SK-N-MC (cell line): ENCODE measurements at regions not wholly inside any gene's neighbourhood (a gene's known extent, or its start where the extent isn't known, plus 50 kb on each side); places are given as distances from the start of the nearest gene placed in this dataset.

ENCODE experiments used
- DNase-seq: peaks from one replicate; pipeline ENCODE4 v3.0.0-alpha.2; 2011; ENCODE audit warnings: low read depth, low spot score
- H3K27ac ChIP-seq: fragments of 200-600 bp; sonication (generic); 2 replicates; pipeline ENCODE4 v1.5.1; 2016; ENCODE audit warnings: mixed run types
- H3K36me3 ChIP-seq: fragments of 200-600 bp; sonication (generic); 2 replicates; pipeline ENCODE4 v1.6.1; 2017; ENCODE audit warnings: antibody characterized with exemption, low read length, mixed read lengths; ENCODE audit not compliant: insufficient read depth
- H3K4me3 ChIP-seq: fragments of 200-600 bp; sonication (generic); 2 replicates; pipeline ENCODE4 v1.5.1; 2016
- H3K9ac ChIP-seq: fragments of 200-600 bp; sonication (generic); 2 replicates; pipeline ENCODE4 v1.8.0; 2017; ENCODE audit warnings: mixed run types, mixed read lengths; ENCODE audit not compliant: insufficient read length
- H3K9me3 ChIP-seq: fragments of 200-600 bp; sonication (generic); 2 replicates; pipeline ENCODE4 v1.6.1; 2017; ENCODE audit warnings: low read depth, mild to moderate bottlenecking, antibody characterized with exemption, low read length, moderate library complexity, mixed read lengths
- EZH2 ChIP-seq: fragments of 200-600 bp; sonication (generic); IDR thresholded peaks from one replicate; pipeline ENCODE4 v1.6.1; 2017; ENCODE audit warnings: antibody characterized with exemption
- FOXP2 ChIP-seq: optimal IDR thresholded peaks from 2 replicates; pipeline ENCODE3; 2011; ENCODE audit warnings: mild to moderate bottlenecking, moderate library complexity; ENCODE audit not compliant: insufficient read depth; ENCODE audit errors: extremely low read length, control extremely low read depth
- POLR2AphosphoS5 ChIP-seq: IDR thresholded peaks from 2 replicates; pipeline ENCODE4 v1.6.1; 2012; ENCODE audit warnings: mild to moderate bottlenecking, low read depth, low read length, borderline replicate concordance

- DNase-seq, result no peak
- no peaks in the 10 kb centered on the region for H3K9me3 ChIP-seq
- no peak for TF ChIP-seq FOXP2
- TF ChIP-seq POLR2AphosphoS5, result no peak
- no peak for TF ChIP-seq EZH2
Observed at GRCh38 chr2:78407960-78408794, 617.3 kb upstream of the REG3G start.

GRCh38 chr2:78408795-78409118, 616.7 kb upstream of the REG3G start:
- H3K4me3 ChIP-seq, result no peak overlapping the region
- H3K9me3 ChIP-seq, result no peaks in the 10 kb centered on the region
- H3K9ac ChIP-seq, result no peak overlapping the region
- TF ChIP-seq FOXP2 (no peak), EZH2 (no peak), POLR2AphosphoS5 (no peak)
- H3K27ac ChIP-seq, result no peak overlapping the region
- no peaks in the 10 kb centered on the region for H3K36me3 ChIP-seq
- DNase-seq, result no peak

More at GRCh38 chr2:78407960-78408794, 617.3 kb upstream of the REG3G start:
- Histone ChIP-seq H3K36me3 (no peaks in the 10 kb centered on the region), H3K27ac (no peak overlapping the region), H3K9ac (no peak overlapping the region), H3K4me3 (no peak overlapping the region)

- no peak overlapping the region for H3K9ac ChIP-seq
- no peaks in the 10 kb centered on the region for H3K9me3 ChIP-seq
- no peaks in the 10 kb centered on the region for H3K36me3 ChIP-seq
- no peak for DNase-seq
- H3K27ac ChIP-seq, result no peak overlapping the region
- H3K4me3 ChIP-seq, result no peak overlapping the region
- TF ChIP-seq EZH2 (no peak), FOXP2 (no peak), POLR2AphosphoS5 (no peak)
Observed at GRCh38 chr2:78411303-78411702, 614.2 kb upstream of the REG3G start.

DNA sequence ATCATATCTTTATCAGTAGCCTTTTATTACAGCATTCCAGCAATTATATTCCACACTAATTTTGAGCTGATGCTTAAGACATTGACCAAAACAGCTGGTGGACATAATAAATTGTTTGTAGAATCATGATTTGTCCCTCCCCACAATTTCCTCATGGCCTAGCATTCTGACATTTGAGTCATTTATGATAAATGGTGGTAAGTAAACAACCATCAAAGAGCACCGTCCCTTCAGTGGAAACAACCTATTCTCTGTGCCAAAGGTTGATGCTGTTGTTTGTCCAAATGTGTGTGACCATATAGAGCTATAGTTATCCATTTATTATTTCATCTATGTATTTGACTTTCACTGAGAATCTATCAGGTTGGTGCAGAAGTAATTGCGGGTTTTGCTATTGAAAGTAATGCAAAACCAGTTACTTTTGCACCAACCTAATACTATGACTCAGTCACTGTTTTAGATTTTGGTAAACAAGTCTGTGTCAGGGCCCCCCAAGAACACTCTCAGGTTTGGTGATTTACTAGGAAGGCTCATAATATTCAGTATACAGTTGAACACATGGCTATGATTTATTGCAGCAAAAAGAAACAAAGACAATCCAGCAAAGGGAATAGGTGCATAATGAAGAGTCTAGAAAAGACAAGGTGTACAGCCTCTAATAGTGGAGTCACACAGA, 608.7 kb upstream of the REG3G start:
- H3K4me3 ChIP-seq, result no peak overlapping the region
- H3K9me3 ChIP-seq, result no peaks in the 10 kb centered on the region
- peak overlapping the region; percentile 49; the same call in 1 of the 2 replicates for H3K27ac ChIP-seq
- TF ChIP-seq FOXP2 (no peak), POLR2AphosphoS5 (no peak)
- H3K36me3 ChIP-seq, result no peaks in the 10 kb centered on the region
- no peak overlapping the region for H3K9ac ChIP-seq
- DNase-seq, result no peak

GRCh38 chr2:78417355-78417754, 608.1 kb upstream of the REG3G start:
- TF ChIP-seq EZH2 (no peak), POLR2AphosphoS5 (no peak)
- Histone ChIP-seq H3K9me3 (no peaks in the 10 kb centered on the region), H3K36me3 (no peaks in the 10 kb centered on the region), H3K27ac (peak overlapping the region; percentile 49; the same call in 1 of the 2 replicates), H3K9ac (no peak overlapping the region), H3K4me3 (no peak overlapping the region)
- DNase-seq, result no peak

- Histone ChIP-seq H3K4me3 (no peak overlapping the region), H3K27ac (peak overlapping the region; percentile 2; the same call in 1 of the 2 replicates), H3K9me3 (no peaks in the 10 kb centered on the region), H3K9ac (no peak overlapping the region), H3K36me3 (no peaks in the 10 kb centered on the region)
- DNase-seq, result no peak
- no peak for TF ChIP-seq EZH2
- no peak for TF ChIP-seq FOXP2
- no peak for TF ChIP-seq POLR2AphosphoS5
Observed at GRCh38 chr2:78418021-78418420, 607.5 kb upstream of the REG3G start.

GRCh38 chr2:78420132-78420531, 605.4 kb upstream of the REG3G start:
- Histone ChIP-seq H3K4me3 (no peak overlapping the region), H3K27ac (no peak overlapping the region), H3K9ac (no peak overlapping the region), H3K36me3 (no peaks in the 10 kb centered on the region), H3K9me3 (no peaks in the 10 kb centered on the region)
- no peak for DNase-seq
- TF ChIP-seq EZH2, result no peak
- no peak for TF ChIP-seq POLR2AphosphoS5
- no peak for TF ChIP-seq FOXP2

GRCh38 chr2:78423631-78424030, 601.9 kb upstream of the REG3G start:
- H3K9me3 ChIP-seq, result no peaks in the 10 kb centered on the region
- no peak overlapping the region for H3K4me3 ChIP-seq
- TF ChIP-seq EZH2, result no peak
- TF ChIP-seq FOXP2, result no peak
- TF ChIP-seq POLR2AphosphoS5, result no peak
- no peaks in the 10 kb centered on the region for H3K36me3 ChIP-seq
- DNase-seq, result no peak
- no peak overlapping the region for H3K27ac ChIP-seq
- H3K9ac ChIP-seq, result no peak overlapping the region
